Endodermal cell (in vitro differentiated cells): ENCODE measurements at regions not wholly inside any gene's neighbourhood (a gene's known extent, or its start where the extent isn't known, plus 50 kb on each side); places are given as distances from the start of the nearest gene placed in this dataset.

Experiments
- DNase-seq: peaks from one replicate; pipeline ENCODE4 v3.0.0-alpha.2; 2017
- H3K27ac ChIP-seq: 2 replicates; pipeline ENCODE4 v1.5.1; 2013; ENCODE audit warnings: mild to moderate bottlenecking, low read depth, low read length, moderate library complexity
- H3K27me3 ChIP-seq: 2 replicates; pipeline ENCODE4 v1.6.1; 2013; ENCODE audit warnings: mild to moderate bottlenecking, low read length, moderate library complexity; ENCODE audit not compliant: insufficient read depth, control insufficient read depth, poor library complexity, severe bottlenecking
- H3K36me3 ChIP-seq: 2 replicates; pipeline ENCODE4 v1.7.0; 2013; ENCODE audit warnings: mild to moderate bottlenecking, low read length, moderate library complexity; ENCODE audit not compliant: control insufficient read depth, insufficient read depth
- H3K4me1 ChIP-seq: one replicate; pipeline ENCODE4 v1.7.0; 2013; ENCODE audit warnings: low read length; ENCODE audit not compliant: control insufficient read depth, insufficient read depth
- H3K4me3 ChIP-seq: 2 replicates; pipeline ENCODE4 v1.5.1; 2013; ENCODE audit warnings: mild to moderate bottlenecking, low read length, moderate library complexity
- H3K9ac ChIP-seq: 2 replicates; pipeline ENCODE4 v1.6.1; 2013; ENCODE audit warnings: mild to moderate bottlenecking, low read length, moderate library complexity; ENCODE audit not compliant: poor library complexity, severe bottlenecking; ENCODE audit errors: extremely low read depth
- H3K9me3 ChIP-seq: 2 replicates; pipeline ENCODE4 v1.6.1; 2013; ENCODE audit warnings: mild to moderate bottlenecking, low read length, moderate library complexity; ENCODE audit not compliant: control insufficient read depth
- H3K27ac Mint-ChIP-seq: 2 replicates; pipeline ENCODE4 v1.8.0; 2020; ENCODE audit warnings: mixed read lengths
- H3K27me3 Mint-ChIP-seq: 2 replicates; pipeline ENCODE4 v1.8.0; 2021; ENCODE audit warnings: mild to moderate bottlenecking, mixed read lengths; ENCODE audit not compliant: insufficient read depth
- H3K36me3 Mint-ChIP-seq: 2 replicates; pipeline ENCODE4 v1.8.0; 2020; ENCODE audit warnings: low read depth, mixed read lengths
- H3K4me1 Mint-ChIP-seq: 2 replicates; pipeline ENCODE4 v1.8.0; 2020; ENCODE audit warnings: mixed read lengths
- H3K4me3 Mint-ChIP-seq: 2 replicates; pipeline ENCODE4 v1.8.0; 2020; ENCODE audit warnings: mild to moderate bottlenecking, moderate library complexity, mixed read lengths
- H3K9me3 Mint-ChIP-seq: 2 replicates; pipeline ENCODE4 v1.8.0; 2020; ENCODE audit warnings: mild to moderate bottlenecking, mixed read lengths
- WGBS, 2 experiments: methylation state at CpG; one replicate each; pipeline versions ENCODE4 v1.1.5 to v1.1.7; 2013; ENCODE audit warnings: missing lambda C conversion rate in 2 of 2, mixed read lengths in 1 of 2; ENCODE audit not compliant: insufficient coverage in 1 of 2, insufficient read length in 1 of 2; 5-methylcytosine and 5-hydroxymethylcytosine counted together
- TF ChIP-seq, protein P1 (sequence below): fragments of 200-600 bp; sonication (generic); conservative IDR thresholded peaks from 2 replicates; pipeline ENCODE4 v1.5.0; 2021; ENCODE audit warnings: antibody characterized with exemption, mild to moderate bottlenecking

- Mint-ChIP-seq H3K27ac (no peak overlapping the region), H3K4me1 (peaks cover 7% of the 10 kb centered on the region), H3K36me3 (no peaks in the 10 kb centered on the region), H3K9me3 (peaks cover 3% of the 10 kb centered on the region), H3K4me3 (no peak overlapping the region), H3K27me3 (no peaks in the 10 kb centered on the region)
- no peaks in the 10 kb centered on the region for H3K36me3 ChIP-seq
- 91 to 94% methylated on average over 4 to 6 of the region's 6 CpGs for WGBS, 2 experiments
- DNase-seq: no peak
- H3K4me1 ChIP-seq: no peaks in the 10 kb centered on the region
- no peaks in the 10 kb centered on the region for H3K9me3 ChIP-seq
- H3K27ac ChIP-seq: no peak overlapping the region
- no peak overlapping the region for H3K4me3 ChIP-seq
- no peak overlapping the region for H3K9ac ChIP-seq
- no peaks in the 10 kb centered on the region for H3K27me3 ChIP-seq
- TF ChIP-seq, protein P1, sequence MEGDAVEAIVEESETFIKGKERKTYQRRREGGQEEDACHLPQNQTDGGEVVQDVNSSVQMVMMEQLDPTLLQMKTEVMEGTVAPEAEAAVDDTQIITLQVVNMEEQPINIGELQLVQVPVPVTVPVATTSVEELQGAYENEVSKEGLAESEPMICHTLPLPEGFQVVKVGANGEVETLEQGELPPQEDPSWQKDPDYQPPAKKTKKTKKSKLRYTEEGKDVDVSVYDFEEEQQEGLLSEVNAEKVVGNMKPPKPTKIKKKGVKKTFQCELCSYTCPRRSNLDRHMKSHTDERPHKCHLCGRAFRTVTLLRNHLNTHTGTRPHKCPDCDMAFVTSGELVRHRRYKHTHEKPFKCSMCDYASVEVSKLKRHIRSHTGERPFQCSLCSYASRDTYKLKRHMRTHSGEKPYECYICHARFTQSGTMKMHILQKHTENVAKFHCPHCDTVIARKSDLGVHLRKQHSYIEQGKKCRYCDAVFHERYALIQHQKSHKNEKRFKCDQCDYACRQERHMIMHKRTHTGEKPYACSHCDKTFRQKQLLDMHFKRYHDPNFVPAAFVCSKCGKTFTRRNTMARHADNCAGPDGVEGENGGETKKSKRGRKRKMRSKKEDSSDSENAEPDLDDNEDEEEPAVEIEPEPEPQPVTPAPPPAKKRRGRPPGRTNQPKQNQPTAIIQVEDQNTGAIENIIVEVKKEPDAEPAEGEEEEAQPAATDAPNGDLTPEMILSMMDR: no peak
These were observed 345.9 kb upstream of the SHH start for GRCh38 chr7:156158213-156158612.

DNA sequence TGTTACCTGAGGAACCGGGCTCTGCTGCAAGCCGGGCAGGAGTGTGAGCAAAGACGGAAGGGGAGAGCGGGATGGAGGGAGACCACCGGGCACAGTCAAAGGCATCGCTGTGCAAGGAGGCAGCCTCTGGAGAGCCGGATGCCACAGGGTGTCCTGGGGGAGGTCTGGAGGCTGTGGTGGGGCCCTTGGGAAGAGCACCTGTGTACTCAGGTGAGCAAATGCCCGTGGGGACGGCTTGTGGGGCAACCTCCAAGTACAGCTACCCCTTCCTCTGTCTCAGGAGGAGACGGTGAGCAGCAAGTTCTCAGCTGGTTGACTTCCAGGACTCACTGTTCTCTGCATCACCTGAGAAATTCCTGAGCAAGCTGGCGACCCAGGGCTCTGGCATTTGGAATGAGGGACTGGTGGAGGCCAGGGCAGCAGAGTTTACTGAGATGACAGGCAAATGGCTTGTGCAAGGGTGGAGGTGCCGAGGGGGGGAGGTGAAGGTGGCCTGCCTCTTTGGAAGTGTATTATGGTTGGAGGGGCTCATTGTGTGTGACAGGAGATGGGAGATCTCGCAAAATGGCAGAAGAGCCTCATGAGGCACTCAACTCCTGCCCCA, 345.2 kb upstream of the SHH start:
- H3K27ac Mint-ChIP-seq: no peak overlapping the region
- peaks cover 3% of the 10 kb centered on the region for H3K9me3 Mint-ChIP-seq
- H3K4me3 Mint-ChIP-seq: no peak overlapping the region
- no peaks in the 10 kb centered on the region for H3K36me3 Mint-ChIP-seq
- Histone ChIP-seq H3K4me3 (no peak overlapping the region), H3K9ac (no peak overlapping the region), H3K36me3 (no peaks in the 10 kb centered on the region), H3K27ac (no peak overlapping the region), H3K9me3 (no peaks in the 10 kb centered on the region), H3K4me1 (no peaks in the 10 kb centered on the region), H3K27me3 (no peaks in the 10 kb centered on the region)
- peak; percentile 41 for DNase-seq
- WGBS, 2 experiments: 91 to 96% methylated on average over 9 to 13 of the region's 13 CpGs
- H3K4me1 Mint-ChIP-seq: peaks cover 7% of the 10 kb centered on the region
- TF ChIP-seq, protein P1: no peak
- no peaks in the 10 kb centered on the region for H3K27me3 Mint-ChIP-seq

DNA sequence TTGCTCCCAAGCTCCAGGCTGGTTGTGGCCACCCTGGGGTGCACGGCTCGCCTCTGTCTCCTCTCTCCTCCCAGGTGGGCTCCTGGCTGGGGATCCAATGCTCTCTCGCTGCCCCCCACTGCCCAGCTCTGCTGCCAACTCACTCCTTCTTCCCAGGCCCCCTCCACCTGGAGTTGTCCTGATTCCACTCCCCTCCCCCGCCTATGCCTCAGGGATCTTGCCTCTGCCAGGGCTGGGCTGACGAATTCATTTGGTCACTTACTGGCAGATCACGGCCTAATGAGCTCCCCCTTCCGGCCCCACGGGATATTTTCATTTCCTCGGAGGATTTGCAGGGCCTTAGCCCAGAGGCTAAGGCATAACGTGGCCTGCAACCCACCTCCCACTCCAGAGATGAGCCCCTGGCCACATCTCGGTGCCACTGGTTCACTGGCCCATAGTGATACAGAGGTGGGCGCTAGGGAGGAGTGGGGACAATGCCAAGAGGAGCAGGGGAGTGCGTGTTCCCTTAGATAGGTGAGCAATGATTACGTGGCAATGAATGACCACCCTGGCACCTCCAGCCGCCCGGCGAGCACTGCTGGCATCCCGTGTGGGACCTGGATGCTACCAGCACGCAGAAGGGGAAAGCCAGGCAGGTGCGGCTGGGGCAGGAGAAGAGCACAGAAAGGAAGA, 344.6 kb upstream of the SHH start:
- 72 to 92% methylated on average over 10 to 20 of the region's 20 CpGs for WGBS, 2 experiments
- Histone ChIP-seq H3K9ac (no peak overlapping the region), H3K9me3 (no peaks in the 10 kb centered on the region), H3K4me3 (no peak overlapping the region), H3K27ac (no peak overlapping the region), H3K36me3 (no peaks in the 10 kb centered on the region), H3K4me1 (no peaks in the 10 kb centered on the region), H3K27me3 (no peaks in the 10 kb centered on the region)
- TF ChIP-seq, protein P1: peak; percentile 66
- H3K36me3 Mint-ChIP-seq: no peaks in the 10 kb centered on the region
- H3K27ac Mint-ChIP-seq: no peak overlapping the region
- peaks cover 7% of the 10 kb centered on the region for H3K4me1 Mint-ChIP-seq
- no peak overlapping the region for H3K4me3 Mint-ChIP-seq
- peaks cover 3% of the 10 kb centered on the region for H3K9me3 Mint-ChIP-seq
- peak; percentile 87 for DNase-seq
- no peaks in the 10 kb centered on the region for H3K27me3 Mint-ChIP-seq
